H1 (cell line): ENCODE measurements at regions not wholly inside any gene's neighbourhood (a gene's known extent, or its start where the extent isn't known, plus 50 kb on each side); places are given as distances from the start of the nearest gene placed in this dataset.

Source experiments
- EZH2 ChIP-seq: fragments of 200-600 bp; sonication (generic); IDR thresholded peaks from 2 replicates; pipeline ENCODE4 v1.7.1; 2012; ENCODE audit warnings: low read depth, mild to moderate bottlenecking, moderate library complexity, low read length, inconsistent platforms; ENCODE audit not compliant: severe bottlenecking
- RFX5 ChIP-seq: IDR thresholded peaks from 2 replicates; pipeline ENCODE4 v1.6.1; 2011; ENCODE audit warnings: low read depth, low read length, improper control_type of control experiment, borderline replicate concordance
- RNF2 ChIP-seq: fragments of 200-900, 300-1000 bp; sonication (generic); IDR thresholded peaks from 2 replicates; pipeline ENCODE4 v1.7.1; 2016; ENCODE audit warnings: borderline replicate concordance, low read depth, mild to moderate bottlenecking, antibody characterized with exemption, low read length; ENCODE audit not compliant: poor library complexity, severe bottlenecking; ENCODE audit errors: missing control alignments
- SP2 ChIP-seq: IDR thresholded peaks from 2 replicates; pipeline ENCODE4 v1.6.1; 2012; ENCODE audit warnings: mild to moderate bottlenecking, low read length, inconsistent platforms
- SRF ChIP-seq: IDR thresholded peaks from 2 replicates; pipeline ENCODE4 v1.6.1; 2011; ENCODE audit warnings: mild to moderate bottlenecking, low read depth, low read length, moderate library complexity
- TEAD4 ChIP-seq: IDR thresholded peaks from 2 replicates; pipeline ENCODE4 v1.6.1; 2012; ENCODE audit warnings: low read depth, low read length, inconsistent platforms, mixed read lengths
- TF ChIP-seq, protein P1 (sequence below), 3 experiments: IDR thresholded peaks; 1 replicate in 2 of 3; 2 replicates in 1 of 3; pipeline versions ENCODE4 v1.5.1 to v1.6.1; 2011; ENCODE audit warnings: low read length in 3 of 3, mild to moderate bottlenecking in 3 of 3, inconsistent platforms in 2 of 3, low read depth in 1 of 3, moderate library complexity in 1 of 3; ENCODE audit not compliant: insufficient read depth in 1 of 3; ENCODE audit errors: control extremely low read depth in 1 of 3
- TF ChIP-seq, protein P2 (sequence below): fragments of 300-600 bp; sonication (generic); IDR thresholded peaks from 2 replicates; pipeline ENCODE4 v1.7.1; 2012; ENCODE audit warnings: low read length, moderate library complexity, mild to moderate bottlenecking, inconsistent platforms; ENCODE audit not compliant: insufficient replicate concordance

DNA sequence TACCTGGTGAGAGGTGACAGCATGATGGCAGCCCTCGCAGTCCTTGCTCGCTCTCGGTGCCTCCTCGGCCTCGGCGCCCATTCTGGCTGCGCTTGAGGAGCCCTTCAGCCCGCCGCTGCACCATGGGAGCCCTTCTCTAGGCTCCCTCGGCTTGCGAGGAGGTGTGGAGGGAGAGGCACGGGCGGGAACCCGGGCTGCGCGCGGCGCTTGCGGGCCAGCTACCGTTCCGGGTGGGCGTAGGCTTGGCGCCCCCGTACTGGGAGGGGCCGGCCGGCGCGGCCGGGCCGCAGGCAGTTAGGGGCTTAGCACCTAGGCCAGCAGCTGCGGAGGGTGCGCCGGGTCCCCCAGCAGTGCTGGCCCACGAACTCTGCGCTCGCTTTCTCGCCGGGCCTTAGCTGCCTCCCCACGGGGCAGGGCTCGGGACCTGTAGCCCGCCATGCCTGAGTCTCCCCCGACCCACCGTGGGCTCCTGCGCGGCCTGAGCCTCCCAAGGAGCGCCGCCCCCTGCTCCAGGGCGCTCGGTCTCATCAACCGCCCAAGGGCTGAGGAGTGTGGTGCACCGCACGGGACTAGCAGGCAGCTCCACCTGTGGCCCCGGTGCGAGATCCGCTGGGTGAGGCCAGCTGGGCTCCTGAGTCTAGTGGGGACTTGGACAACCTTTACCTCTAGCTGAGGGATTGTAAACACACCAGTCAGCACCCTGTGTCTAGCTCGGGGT, 1624.3 kb downstream of the SLITRK1 start (continued):
- TF ChIP-seq, protein P1, sequence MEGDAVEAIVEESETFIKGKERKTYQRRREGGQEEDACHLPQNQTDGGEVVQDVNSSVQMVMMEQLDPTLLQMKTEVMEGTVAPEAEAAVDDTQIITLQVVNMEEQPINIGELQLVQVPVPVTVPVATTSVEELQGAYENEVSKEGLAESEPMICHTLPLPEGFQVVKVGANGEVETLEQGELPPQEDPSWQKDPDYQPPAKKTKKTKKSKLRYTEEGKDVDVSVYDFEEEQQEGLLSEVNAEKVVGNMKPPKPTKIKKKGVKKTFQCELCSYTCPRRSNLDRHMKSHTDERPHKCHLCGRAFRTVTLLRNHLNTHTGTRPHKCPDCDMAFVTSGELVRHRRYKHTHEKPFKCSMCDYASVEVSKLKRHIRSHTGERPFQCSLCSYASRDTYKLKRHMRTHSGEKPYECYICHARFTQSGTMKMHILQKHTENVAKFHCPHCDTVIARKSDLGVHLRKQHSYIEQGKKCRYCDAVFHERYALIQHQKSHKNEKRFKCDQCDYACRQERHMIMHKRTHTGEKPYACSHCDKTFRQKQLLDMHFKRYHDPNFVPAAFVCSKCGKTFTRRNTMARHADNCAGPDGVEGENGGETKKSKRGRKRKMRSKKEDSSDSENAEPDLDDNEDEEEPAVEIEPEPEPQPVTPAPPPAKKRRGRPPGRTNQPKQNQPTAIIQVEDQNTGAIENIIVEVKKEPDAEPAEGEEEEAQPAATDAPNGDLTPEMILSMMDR (IDR thresholded peaks at IDR 0.05; ENCODE audit: control extremely low read depth in 1 of 3, insufficient read depth in 1 of 3, low read depth in 1 of 3, low read length in 3 of 3), result no peak
- TF ChIP-seq, protein P2, sequence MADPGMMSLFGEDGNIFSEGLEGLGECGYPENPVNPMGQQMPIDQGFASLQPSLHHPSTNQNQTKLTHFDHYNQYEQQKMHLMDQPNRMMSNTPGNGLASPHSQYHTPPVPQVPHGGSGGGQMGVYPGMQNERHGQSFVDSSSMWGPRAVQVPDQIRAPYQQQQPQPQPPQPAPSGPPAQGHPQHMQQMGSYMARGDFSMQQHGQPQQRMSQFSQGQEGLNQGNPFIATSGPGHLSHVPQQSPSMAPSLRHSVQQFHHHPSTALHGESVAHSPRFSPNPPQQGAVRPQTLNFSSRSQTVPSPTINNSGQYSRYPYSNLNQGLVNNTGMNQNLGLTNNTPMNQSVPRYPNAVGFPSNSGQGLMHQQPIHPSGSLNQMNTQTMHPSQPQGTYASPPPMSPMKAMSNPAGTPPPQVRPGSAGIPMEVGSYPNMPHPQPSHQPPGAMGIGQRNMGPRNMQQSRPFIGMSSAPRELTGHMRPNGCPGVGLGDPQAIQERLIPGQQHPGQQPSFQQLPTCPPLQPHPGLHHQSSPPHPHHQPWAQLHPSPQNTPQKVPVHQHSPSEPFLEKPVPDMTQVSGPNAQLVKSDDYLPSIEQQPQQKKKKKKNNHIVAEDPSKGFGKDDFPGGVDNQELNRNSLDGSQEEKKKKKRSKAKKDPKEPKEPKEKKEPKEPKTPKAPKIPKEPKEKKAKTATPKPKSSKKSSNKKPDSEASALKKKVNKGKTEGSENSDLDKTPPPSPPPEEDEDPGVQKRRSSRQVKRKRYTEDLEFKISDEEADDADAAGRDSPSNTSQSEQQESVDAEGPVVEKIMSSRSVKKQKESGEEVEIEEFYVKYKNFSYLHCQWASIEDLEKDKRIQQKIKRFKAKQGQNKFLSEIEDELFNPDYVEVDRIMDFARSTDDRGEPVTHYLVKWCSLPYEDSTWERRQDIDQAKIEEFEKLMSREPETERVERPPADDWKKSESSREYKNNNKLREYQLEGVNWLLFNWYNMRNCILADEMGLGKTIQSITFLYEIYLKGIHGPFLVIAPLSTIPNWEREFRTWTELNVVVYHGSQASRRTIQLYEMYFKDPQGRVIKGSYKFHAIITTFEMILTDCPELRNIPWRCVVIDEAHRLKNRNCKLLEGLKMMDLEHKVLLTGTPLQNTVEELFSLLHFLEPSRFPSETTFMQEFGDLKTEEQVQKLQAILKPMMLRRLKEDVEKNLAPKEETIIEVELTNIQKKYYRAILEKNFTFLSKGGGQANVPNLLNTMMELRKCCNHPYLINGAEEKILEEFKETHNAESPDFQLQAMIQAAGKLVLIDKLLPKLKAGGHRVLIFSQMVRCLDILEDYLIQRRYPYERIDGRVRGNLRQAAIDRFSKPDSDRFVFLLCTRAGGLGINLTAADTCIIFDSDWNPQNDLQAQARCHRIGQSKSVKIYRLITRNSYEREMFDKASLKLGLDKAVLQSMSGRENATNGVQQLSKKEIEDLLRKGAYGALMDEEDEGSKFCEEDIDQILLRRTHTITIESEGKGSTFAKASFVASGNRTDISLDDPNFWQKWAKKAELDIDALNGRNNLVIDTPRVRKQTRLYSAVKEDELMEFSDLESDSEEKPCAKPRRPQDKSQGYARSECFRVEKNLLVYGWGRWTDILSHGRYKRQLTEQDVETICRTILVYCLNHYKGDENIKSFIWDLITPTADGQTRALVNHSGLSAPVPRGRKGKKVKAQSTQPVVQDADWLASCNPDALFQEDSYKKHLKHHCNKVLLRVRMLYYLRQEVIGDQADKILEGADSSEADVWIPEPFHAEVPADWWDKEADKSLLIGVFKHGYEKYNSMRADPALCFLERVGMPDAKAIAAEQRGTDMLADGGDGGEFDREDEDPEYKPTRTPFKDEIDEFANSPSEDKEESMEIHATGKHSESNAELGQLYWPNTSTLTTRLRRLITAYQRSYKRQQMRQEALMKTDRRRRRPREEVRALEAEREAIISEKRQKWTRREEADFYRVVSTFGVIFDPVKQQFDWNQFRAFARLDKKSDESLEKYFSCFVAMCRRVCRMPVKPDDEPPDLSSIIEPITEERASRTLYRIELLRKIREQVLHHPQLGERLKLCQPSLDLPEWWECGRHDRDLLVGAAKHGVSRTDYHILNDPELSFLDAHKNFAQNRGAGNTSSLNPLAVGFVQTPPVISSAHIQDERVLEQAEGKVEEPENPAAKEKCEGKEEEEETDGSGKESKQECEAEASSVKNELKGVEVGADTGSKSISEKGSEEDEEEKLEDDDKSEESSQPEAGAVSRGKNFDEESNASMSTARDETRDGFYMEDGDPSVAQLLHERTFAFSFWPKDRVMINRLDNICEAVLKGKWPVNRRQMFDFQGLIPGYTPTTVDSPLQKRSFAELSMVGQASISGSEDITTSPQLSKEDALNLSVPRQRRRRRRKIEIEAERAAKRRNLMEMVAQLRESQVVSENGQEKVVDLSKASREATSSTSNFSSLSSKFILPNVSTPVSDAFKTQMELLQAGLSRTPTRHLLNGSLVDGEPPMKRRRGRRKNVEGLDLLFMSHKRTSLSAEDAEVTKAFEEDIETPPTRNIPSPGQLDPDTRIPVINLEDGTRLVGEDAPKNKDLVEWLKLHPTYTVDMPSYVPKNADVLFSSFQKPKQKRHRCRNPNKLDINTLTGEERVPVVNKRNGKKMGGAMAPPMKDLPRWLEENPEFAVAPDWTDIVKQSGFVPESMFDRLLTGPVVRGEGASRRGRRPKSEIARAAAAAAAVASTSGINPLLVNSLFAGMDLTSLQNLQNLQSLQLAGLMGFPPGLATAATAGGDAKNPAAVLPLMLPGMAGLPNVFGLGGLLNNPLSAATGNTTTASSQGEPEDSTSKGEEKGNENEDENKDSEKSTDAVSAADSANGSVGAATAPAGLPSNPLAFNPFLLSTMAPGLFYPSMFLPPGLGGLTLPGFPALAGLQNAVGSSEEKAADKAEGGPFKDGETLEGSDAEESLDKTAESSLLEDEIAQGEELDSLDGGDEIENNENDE, result no peak
- TF ChIP-seq RFX5 (no peak), SP2 (no peak), SRF (no peak), EZH2 (no peak), RNF2 (no peak), TEAD4 (no peak)
